GM12878 (cell line): ENCODE measurements at regions not wholly inside any gene's neighbourhood (a gene's known extent, or its start where the extent isn't known, plus 50 kb on each side); places are given as distances from the start of the nearest gene placed in this dataset.

Source experiments
- CTCF ChIP-seq, 3 experiments: IDR thresholded peaks in 2 of 3; conservative IDR thresholded peaks in 1 of 3; 2 replicates each; pipeline ENCODE4 v1.5.1; 2011; ENCODE audit warnings: low read depth in 3 of 3, low read length in 3 of 3, mild to moderate bottlenecking in 3 of 3, control low read depth in 2 of 3, moderate library complexity in 2 of 3, inconsistent platforms in 1 of 3, mixed read lengths in 1 of 3; ENCODE audit not compliant: control insufficient read depth in 2 of 3, insufficient read depth in 1 of 3; ENCODE audit errors: extremely low read depth in 1 of 3
- CUX1 ChIP-seq: IDR thresholded peaks from 2 replicates; pipeline ENCODE4 v1.6.1; 2012; ENCODE audit warnings: improper control_type of control experiment, low read depth, low read length; ENCODE audit not compliant: insufficient replicate concordance
- EZH2 ChIP-seq: IDR thresholded peaks from 2 replicates; pipeline ENCODE4 v1.6.1; 2012; ENCODE audit warnings: low read depth, mild to moderate bottlenecking, control low read depth, inconsistent platforms, low read length, borderline replicate concordance; ENCODE audit not compliant: control insufficient read depth
- REST ChIP-seq: IDR thresholded peaks from 2 replicates; pipeline ENCODE4 v1.6.1; 2012; ENCODE audit warnings: mild to moderate bottlenecking, low read depth, low read length
- SKIL ChIP-seq: fragments of 450-650 bp; IDR thresholded peaks from 2 replicates; pipeline ENCODE4 v1.6.1; 2017; ENCODE audit warnings: mild to moderate bottlenecking, low read depth, inconsistent platforms; ENCODE audit not compliant: poor library complexity, severe bottlenecking
- SMC3 ChIP-seq: IDR thresholded peaks from 2 replicates; pipeline ENCODE4 v1.6.1; 2011; ENCODE audit warnings: low read length, improper control_type of control experiment, borderline replicate concordance
- YBX1 ChIP-seq: fragments of 450-650 bp; IDR thresholded peaks from 2 replicates; pipeline ENCODE4 v1.6.1; 2016; ENCODE audit warnings: antibody characterized with exemption
- YY1 ChIP-seq: IDR thresholded peaks from 2 replicates; pipeline ENCODE4 v1.6.1; 2011; ENCODE audit warnings: low read depth, mild to moderate bottlenecking, low read length
- ZNF24 ChIP-seq: fragments of 450-650 bp; IDR thresholded peaks from 2 replicates; pipeline ENCODE4 v1.6.1; 2017; ENCODE audit warnings: antibody characterized with exemption, mild to moderate bottlenecking
- ZZZ3 ChIP-seq: IDR thresholded peaks from 2 replicates; pipeline ENCODE4 v1.6.1; 2011; ENCODE audit warnings: low read depth; ENCODE audit not compliant: control insufficient read depth, insufficient read length

- TF ChIP-seq CUX1 (no peak), EZH2 (no peak), YBX1 (no peak), ZNF24 (no peak), CTCF (IDR thresholded peaks at IDR 0.05 in 2 of 3, conservative IDR thresholded peaks at IDR 0.05 in 1 of 3; ENCODE audit: control insufficient read depth in 2 of 3, extremely low read depth in 1 of 3, insufficient read depth in 1 of 3, low read depth in 3 of 3, low read length in 3 of 3) (no peak), SMC3 (no peak), SKIL (no peak), ZZZ3 (no peak), REST (no peak), YY1 (no peak)
Observed at GRCh38 chr2:235267251-235267650, 226.6 kb upstream of the AGAP1 start.
